ENCODE measurements at regions not wholly inside any gene's neighbourhood (a gene's known extent, or its start where the extent isn't known, plus 50 kb on each side); places are given as distances from the start of the nearest gene placed in this dataset.

GRCh38 chr7:26511866-26512265, 220.2 kb downstream of the SNX10 start:
- no peak for TF ChIP-seq CTCF (IDR thresholded peaks at IDR 0.05)
- no peak for TF ChIP-seq POLR2A (IDR thresholded peaks at IDR 0.05)
- TF ChIP-seq EP300 (IDR thresholded peaks at IDR 0.05), result no peak
